Fibroblast of lung (primary cell): ENCODE measurements at regions not wholly inside any gene's neighbourhood (a gene's known extent, or its start where the extent isn't known, plus 50 kb on each side); places are given as distances from the start of the nearest gene placed in this dataset.

Source experiments
- DNase-seq, 2 donors: peaks; one replicate each; pipeline versions ENCODE4 v3.0.0 to v3.0.0-alpha.2; 2010; ENCODE audit warnings: low read depth in 2 of 2
- H2AFZ ChIP-seq: 2 replicates; pipeline ENCODE4 v1.5.1; 2012; ENCODE audit warnings: low read length, control low read depth, inconsistent platforms
- H3K27ac ChIP-seq: 2 replicates; pipeline ENCODE4 v1.5.1; 2011; ENCODE audit warnings: low read length, control low read depth; ENCODE audit not compliant: insufficient read depth
- H3K27me3 ChIP-seq: 2 replicates; pipeline ENCODE4 v1.5.1; 2011; ENCODE audit warnings: mild to moderate bottlenecking, low read length; ENCODE audit not compliant: control insufficient read depth, insufficient read depth
- H3K36me3 ChIP-seq: 2 replicates; pipeline ENCODE4 v1.5.1; 2011; ENCODE audit warnings: low read length; ENCODE audit not compliant: control insufficient read depth, insufficient read depth
- H3K4me1 ChIP-seq: 2 replicates; pipeline ENCODE4 v1.5.1; 2011; ENCODE audit warnings: low read length; ENCODE audit not compliant: control insufficient read depth, insufficient read depth; ENCODE audit errors: extremely low read depth
- H3K4me2 ChIP-seq: 2 replicates; pipeline ENCODE4 v1.5.1; 2011; ENCODE audit warnings: low read length, control low read depth; ENCODE audit not compliant: insufficient read depth; ENCODE audit errors: extremely low read depth
- H3K4me3 ChIP-seq, 4 experiments: fragments of 200-600 bp in 1 of 4; sonication (generic) in 1 of 4; replicated peaks in 1 of 4; 2 replicates each; pipeline ENCODE4 v1.5.1; 2011 to 2016; ENCODE audit warnings: low read length in 4 of 4, low read depth in 3 of 4, mild to moderate bottlenecking in 3 of 4, control low read depth in 2 of 4, inconsistent platforms in 1 of 4, mixed read lengths in 1 of 4; ENCODE audit not compliant: insufficient read depth in 1 of 4; ENCODE audit errors: control extremely low read depth in 1 of 4
- H3K79me2 ChIP-seq: 2 replicates; pipeline ENCODE4 v1.5.1; 2012; ENCODE audit warnings: mild to moderate bottlenecking, low read length, inconsistent platforms; ENCODE audit not compliant: control insufficient read depth, insufficient read depth
- H3K9ac ChIP-seq: 2 replicates; pipeline ENCODE4 v1.5.1; 2011; ENCODE audit warnings: mild to moderate bottlenecking, low read length, control low read depth; ENCODE audit not compliant: insufficient read depth
- H3K9me3 ChIP-seq: 2 replicates; pipeline ENCODE4 v1.5.1; 2012; ENCODE audit warnings: low read depth, low read length; ENCODE audit not compliant: control insufficient read depth, insufficient read depth
- H4K20me1 ChIP-seq: 2 replicates; pipeline ENCODE4 v1.5.1; 2011; ENCODE audit warnings: low read length; ENCODE audit not compliant: control insufficient read depth, insufficient read depth; ENCODE audit errors: extremely low read depth
- CTCF ChIP-seq, 2 donors: IDR thresholded peaks in 1 of 2; conservative IDR thresholded peaks in 1 of 2; 1 replicate in 1 of 2; 2 replicates in 1 of 2; pipeline ENCODE4 v1.5.1; 2011 to 2012; ENCODE audit warnings: low read length in 2 of 2, control low read depth in 1 of 2, inconsistent platforms in 1 of 2, low read depth in 1 of 2, mild to moderate bottlenecking in 1 of 2
- EZH2 ChIP-seq: IDR thresholded peaks from 2 replicates; pipeline ENCODE4 v1.5.1; 2012; ENCODE audit warnings: low read length, control low read depth, mild to moderate bottlenecking; ENCODE audit errors: missing control alignments

- DNase-seq = peak in 1 of 2 donors; percentile 37
- TF ChIP-seq CTCF (conservative IDR thresholded peaks at IDR 0.05 in 1 of 2, IDR thresholded peaks at IDR 0.05 in 1 of 2; ENCODE audit: low read depth in 1 of 2, low read length in 2 of 2) = peak; percentile 59 to 62
- no peak for TF ChIP-seq EZH2
Measured at GRCh38 chr22:27405672-27406388, 395.7 kb downstream of the MN1 start.

GRCh38 chr22:27406389-27406861 is 395.1 kb downstream of the MN1 start:
- H3K36me3 ChIP-seq = no peaks in the 10 kb centered on the region
- no peak overlapping the region for H3K4me2 ChIP-seq
- H3K79me2 ChIP-seq = no peaks in the 10 kb centered on the region
- no peak overlapping the region for H2AFZ ChIP-seq
- no peak overlapping the region for H3K4me3 ChIP-seq
- TF ChIP-seq EZH2 = no peak
- TF ChIP-seq CTCF (conservative IDR thresholded peaks at IDR 0.05 in 1 of 2, IDR thresholded peaks at IDR 0.05 in 1 of 2; ENCODE audit: low read depth in 1 of 2, low read length in 2 of 2) = no peak
- H3K9me3 ChIP-seq = no peaks in the 10 kb centered on the region
- DNase-seq = peak in 1 of 2 donors; percentile 9
- no peak overlapping the region for H3K27ac ChIP-seq
- no peak overlapping the region for H3K9ac ChIP-seq
- H3K4me1 ChIP-seq = no peaks in the 10 kb centered on the region
- no peaks in the 10 kb centered on the region for H4K20me1 ChIP-seq
- no peaks in the 10 kb centered on the region for H3K27me3 ChIP-seq

More at GRCh38 chr22:27405672-27406388, 395.7 kb downstream of the MN1 start:
- H3K36me3 ChIP-seq = no peaks in the 10 kb centered on the region
- H3K4me2 ChIP-seq = no peak overlapping the region
- no peaks in the 10 kb centered on the region for H3K4me1 ChIP-seq
- no peaks in the 10 kb centered on the region for H3K79me2 ChIP-seq
- H3K27ac ChIP-seq = no peak overlapping the region
- no peaks in the 10 kb centered on the region for H3K27me3 ChIP-seq
- no peak overlapping the region for H2AFZ ChIP-seq
- H3K9me3 ChIP-seq = no peaks in the 10 kb centered on the region
- no peak overlapping the region for H3K4me3 ChIP-seq
- no peaks in the 10 kb centered on the region for H4K20me1 ChIP-seq
- no peak overlapping the region for H3K9ac ChIP-seq

GRCh38 chr22:27407369-27407985 is 394.1 kb downstream of the MN1 start:
- Histone ChIP-seq H3K4me1 (no peaks in the 10 kb centered on the region), H3K27me3 (no peaks in the 10 kb centered on the region), H3K4me2 (no peak overlapping the region), H4K20me1 (no peaks in the 10 kb centered on the region), H3K27ac (no peak overlapping the region), H3K79me2 (no peaks in the 10 kb centered on the region), H3K9me3 (no peaks in the 10 kb centered on the region), H3K36me3 (no peaks in the 10 kb centered on the region), H3K4me3 (no peak overlapping the region), H2AFZ (no peak overlapping the region), H3K9ac (no peak overlapping the region)
- no peak for DNase-seq
- no peak for TF ChIP-seq EZH2
